Motor neuron (in vitro differentiated cells): ENCODE measurements at regions not wholly inside any gene's neighbourhood (a gene's known extent, or its start where the extent isn't known, plus 50 kb on each side); places are given as distances from the start of the nearest gene placed in this dataset.

ENCODE experiments used
- ATAC-seq, 8 experiments: fragments of 200-7000 bp; cut with Tn5 transposase; replicated peaks in 6 of 8; 2 replicates each; pipeline ENCODE4 v1.8.0; 2021; ENCODE audit warnings: mild to moderate bottlenecking in 8 of 8, moderate library complexity in 8 of 8
- H3K27ac ChIP-seq, 2 donors: fragments of 250-450 bp; sonication (Bioruptor Pico); 2 replicates each; pipeline ENCODE4 v1.9.0; 2021; ENCODE audit warnings: antibody characterized with exemption in 2 of 2, mild to moderate bottlenecking in 2 of 2, moderate library complexity in 1 of 2
- H3K4me1 ChIP-seq, 2 donors: fragments of 250-450 bp; sonication (Bioruptor Pico); replicated peaks in 1 of 2; 2 replicates each; pipeline ENCODE4 v1.6.1; 2021; ENCODE audit warnings: antibody characterized with exemption in 2 of 2, mild to moderate bottlenecking in 2 of 2, moderate library complexity in 1 of 2
- H3K4me3 ChIP-seq, 5 donors: fragments of 250-450 bp; sonication (Bioruptor Pico); 2 replicates each; pipeline ENCODE4 v1.9.0; 2021; ENCODE audit warnings: antibody characterized with exemption in 5 of 5, mild to moderate bottlenecking in 5 of 5, moderate library complexity in 4 of 5
- WGBS, 10 experiments: fragments of 450-650 bp; shearing (Covaris generic); methylation state at CpG; one replicate each; pipeline ENCODE4 v1.0.0; 2022; 5-methylcytosine and 5-hydroxymethylcytosine counted together
- in situ Hi-C, 9 experiments: fragments of 400-800 bp; cut with MboI; loops; one replicate each; pipeline ENCODE4 v1.15.0; 2021; ENCODE audit warnings: low sequenced_read_pairs in 9 of 9, low pct_unique_long_range_greater_than_20kb in 2 of 9; ENCODE audit not compliant: unreplicated experiment in 9 of 9

DNA sequence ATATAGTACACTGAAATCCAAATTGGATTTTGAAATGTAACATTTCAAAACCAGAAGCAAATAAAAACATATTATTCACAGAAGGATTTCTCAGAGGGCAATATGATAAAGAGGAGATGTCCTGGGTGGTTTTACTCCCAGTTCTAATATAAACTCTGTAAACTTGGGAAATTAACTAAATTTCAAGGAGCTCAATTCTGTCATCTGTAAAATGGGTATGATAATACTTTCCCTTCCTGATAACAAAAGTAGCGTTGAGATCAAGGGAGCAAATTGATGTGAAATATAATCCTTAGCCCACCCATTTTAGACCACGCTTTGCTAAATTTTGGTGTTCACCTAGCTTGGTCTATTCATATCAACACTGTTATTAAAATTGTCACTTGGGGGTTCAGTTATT is 192.5 kb upstream of the BTG1 start:
- H3K27ac ChIP-seq: no peak overlapping the region
- 33 to 100% (median 93%) methylated on average over 1 to 2 of the region's 2 CpGs for WGBS, 10 experiments
- H3K4me3 ChIP-seq: no peak overlapping the region
- in situ Hi-C loops: no loop called here
- H3K4me1 ChIP-seq: peaks cover 1 to 5% of the 10 kb centered on the region in 2 donors
- ATAC-seq: no peak

- Histone ChIP-seq H3K4me1 (peaks cover 3 to 7% of the 10 kb centered on the region in 2 donors), H3K27ac (no peak overlapping the region), H3K4me3 (no peak overlapping the region)
- in situ Hi-C loops: no loop called here
- 0 to 100% (median 60%) methylated on average over 1 to 4 of the region's 4 CpGs; no CpG with 5 or more reads in 3 of the 10 experiments for WGBS, 10 experiments
- ATAC-seq: no peak
These were observed 191.5 kb upstream of the BTG1 start for GRCh38 chr12:92337128-92337527.

DNA sequence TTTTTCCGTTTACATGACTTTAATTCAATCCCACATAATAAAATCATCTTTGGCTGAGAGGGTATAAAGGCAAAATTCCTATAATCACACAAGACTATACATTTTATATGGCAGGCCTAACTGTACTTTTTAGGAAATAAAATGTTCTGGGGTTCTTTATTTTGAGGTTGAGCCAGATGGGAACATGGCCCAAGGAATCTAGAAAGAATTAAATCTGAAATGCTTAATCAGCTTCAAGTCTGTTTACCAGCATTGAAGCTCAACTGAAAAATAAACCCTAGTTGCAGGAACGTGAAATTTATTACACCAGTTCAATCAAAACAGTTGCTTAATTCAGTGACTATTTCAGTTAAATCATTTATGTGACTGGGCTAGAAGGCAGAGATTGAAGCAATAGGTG is 191.0 kb upstream of the BTG1 start:
- WGBS, 10 experiments: 36 to 100% (median 87%) methylated on average over 1 to 2 of the region's 2 CpGs; no CpG with 5 or more reads in 1 of the 10 experiments
- peaks cover 3 to 7% of the 10 kb centered on the region in 2 donors for H3K4me1 ChIP-seq
- in situ Hi-C loops: no loop called here
- no peak for ATAC-seq
- no peak overlapping the region for H3K4me3 ChIP-seq
- no peak overlapping the region for H3K27ac ChIP-seq

DNA sequence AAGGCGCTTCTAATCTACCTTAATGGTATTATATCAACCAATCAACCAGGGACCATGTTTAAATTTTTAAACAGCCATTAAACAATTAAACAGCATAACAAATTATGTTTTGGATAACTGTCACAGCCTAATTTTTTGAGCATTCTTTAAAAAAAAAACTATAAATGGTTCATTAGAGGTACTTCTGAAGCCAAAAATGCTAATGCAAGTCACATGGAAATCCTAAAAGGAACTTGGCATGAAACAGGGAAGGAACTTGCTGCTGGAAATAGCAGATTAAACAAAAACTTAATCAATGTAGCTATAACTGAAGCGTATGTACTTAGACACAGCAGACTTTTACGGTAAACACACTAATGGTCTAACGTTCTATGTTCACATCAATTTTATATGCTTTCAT is 190.2 kb upstream of the BTG1 start:
- WGBS, 10 experiments: 22 to 98% (median 87%) methylated on average over 1 to 4 of the region's 4 CpGs
- H3K4me1 ChIP-seq: peaks cover 3 to 7% of the 10 kb centered on the region in 2 donors
- H3K4me3 ChIP-seq: no peak overlapping the region
- in situ Hi-C loops: no loop called here
- ATAC-seq: no peak
- H3K27ac ChIP-seq: no peak overlapping the region

DNA sequence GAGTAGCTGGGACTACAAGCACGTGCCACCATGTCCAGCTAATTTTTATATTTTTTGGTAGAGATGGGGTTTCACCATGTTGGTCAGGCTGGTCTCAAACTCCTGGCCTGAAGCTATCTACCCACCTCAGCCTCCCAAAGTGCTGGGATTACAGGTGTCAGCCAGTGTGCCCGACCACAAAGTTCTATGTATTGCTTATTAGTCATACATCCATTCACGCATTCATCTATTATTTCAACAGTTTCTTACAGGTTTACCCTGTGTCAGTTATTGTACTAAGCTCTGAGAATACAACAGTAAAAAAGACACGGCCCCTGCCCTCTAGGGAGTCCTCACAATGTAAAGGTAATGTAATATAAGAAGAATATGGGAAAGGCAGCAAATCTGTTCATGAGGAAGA is 188.9 kb upstream of the BTG1 start:
- ATAC-seq: no peak
- Histone ChIP-seq H3K4me3 (no peak overlapping the region), H3K27ac (no peak overlapping the region), H3K4me1 (peaks cover 3 to 7% of the 10 kb centered on the region in 2 donors)
- in situ Hi-C loops: no loop called here
- 78 to 90% (median 85%) methylated on average over 2 to 4 of the region's 4 CpGs; no CpG with 5 or more reads in 5 of the 10 experiments for WGBS, 10 experiments

DNA sequence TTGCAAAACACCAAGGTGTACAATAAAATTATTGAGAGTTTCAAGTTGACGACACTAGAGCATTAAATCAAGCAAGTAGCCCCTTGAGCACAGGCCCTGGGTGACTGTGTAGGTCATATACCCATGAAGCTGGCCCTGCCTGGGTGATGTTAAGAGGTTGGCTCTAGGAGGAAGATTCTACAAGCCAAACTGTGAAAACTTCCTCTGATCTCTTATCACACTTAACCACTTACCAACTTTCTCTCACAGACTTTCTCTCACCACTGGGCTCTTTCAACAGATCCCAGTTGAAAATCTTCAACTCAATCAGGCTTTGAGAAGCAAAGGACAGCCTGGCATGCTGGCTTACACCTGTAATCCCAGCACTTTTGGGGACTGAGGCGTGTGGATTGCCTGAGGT is 186.9 kb upstream of the BTG1 start:
- Histone ChIP-seq H3K27ac (no peak overlapping the region), H3K4me1 (peaks cover 3 to 7% of the 10 kb centered on the region in 2 donors), H3K4me3 (no peak overlapping the region)
- in situ Hi-C loops: no loop called here
- 80 to 100% (median 90%) methylated on average over 1 to 2 of the region's 2 CpGs; no CpG with 5 or more reads in 5 of the 10 experiments for WGBS, 10 experiments
- ATAC-seq: no peak

- H3K27ac ChIP-seq: no peak overlapping the region
- peak in 1 of 8 experiments; percentile 50 for ATAC-seq
- in situ Hi-C loops: no loop called here
These were observed 185.7 kb upstream of the BTG1 start for GRCh38 chr12:92331383-92331782.

GRCh38 chr12:92330654-92331053 is 185.0 kb upstream of the BTG1 start:
- peak in 2 of 8 experiments; percentile 54 to 74 for ATAC-seq
- H3K4me1 ChIP-seq: peaks cover 3 to 7% of the 10 kb centered on the region in 2 donors
- 55 to 100% (median 100%) methylated on average over 1 to 3 of the region's 3 CpGs; no CpG with 5 or more reads in 3 of the 10 experiments for WGBS, 10 experiments

More at GRCh38 chr12:92331383-92331782, 185.7 kb upstream of the BTG1 start:
- H3K4me3 ChIP-seq: no peak overlapping the region
- H3K4me1 ChIP-seq: peaks cover 3 to 7% of the 10 kb centered on the region in 2 donors
- 86 to 100% (median 90%) methylated on average over 1 to 3 of the region's 3 CpGs; no CpG with 5 or more reads in 1 of the 10 experiments for WGBS, 10 experiments

GRCh38 chr12:92326877-92327276 is 181.2 kb upstream of the BTG1 start:
- Histone ChIP-seq H3K4me1 (no peaks in the 10 kb centered on the region), H3K27ac (no peak overlapping the region), H3K4me3 (no peak overlapping the region)
- in situ Hi-C loops: no loop called here
- no peak for ATAC-seq
- WGBS, 10 experiments: 41 to 100% (median 80%) methylated on average over 1 to 3 of the region's 5 CpGs; no CpG with 5 or more reads in 5 of the 10 experiments

More at GRCh38 chr12:92330654-92331053, 185.0 kb upstream of the BTG1 start:
- no peak overlapping the region for H3K4me3 ChIP-seq
- H3K27ac ChIP-seq: no peak overlapping the region
- in situ Hi-C loops: no loop called here

DNA sequence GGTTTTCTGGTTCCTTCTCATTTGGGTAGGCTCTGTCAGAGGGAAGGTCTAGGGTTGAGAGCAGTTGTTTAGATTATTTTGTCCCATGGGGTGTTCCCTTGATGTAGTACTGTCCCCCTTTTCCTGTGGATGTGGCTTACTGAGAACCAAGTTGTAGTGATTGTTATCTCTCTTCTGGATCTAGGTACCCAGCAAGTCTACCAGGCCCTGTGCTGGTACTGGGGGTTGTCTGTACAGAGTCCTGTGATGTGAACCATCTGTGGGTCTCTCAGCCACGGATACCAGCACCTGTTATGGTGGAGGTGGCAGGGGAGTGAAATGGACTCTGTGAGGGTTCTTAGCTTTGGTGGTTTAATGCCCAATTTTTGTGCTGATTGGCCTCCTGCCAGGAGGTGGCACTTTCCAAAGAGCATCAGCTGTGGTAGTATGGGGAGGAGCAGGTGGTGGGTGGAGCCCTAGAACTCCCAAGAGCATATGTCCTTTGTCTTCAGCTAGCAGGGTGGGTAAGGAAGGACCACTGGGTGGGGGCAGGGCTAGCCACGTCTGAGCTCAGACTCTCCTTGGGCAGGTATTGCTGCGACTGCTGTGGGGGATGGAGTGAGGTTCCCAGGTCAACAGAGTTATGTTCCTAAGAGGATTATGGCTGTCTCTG is 179.3 kb upstream of the BTG1 start:
- no peak for ATAC-seq
- Histone ChIP-seq H3K27ac (no peak overlapping the region), H3K4me1 (no peaks in the 10 kb centered on the region), H3K4me3 (no peak overlapping the region)
- in situ Hi-C loops: no loop called here
- 33 to 100% (median 88%) methylated on average over 1 to 3 of the region's 3 CpGs; no CpG with 5 or more reads in 5 of the 10 experiments for WGBS, 10 experiments

DNA sequence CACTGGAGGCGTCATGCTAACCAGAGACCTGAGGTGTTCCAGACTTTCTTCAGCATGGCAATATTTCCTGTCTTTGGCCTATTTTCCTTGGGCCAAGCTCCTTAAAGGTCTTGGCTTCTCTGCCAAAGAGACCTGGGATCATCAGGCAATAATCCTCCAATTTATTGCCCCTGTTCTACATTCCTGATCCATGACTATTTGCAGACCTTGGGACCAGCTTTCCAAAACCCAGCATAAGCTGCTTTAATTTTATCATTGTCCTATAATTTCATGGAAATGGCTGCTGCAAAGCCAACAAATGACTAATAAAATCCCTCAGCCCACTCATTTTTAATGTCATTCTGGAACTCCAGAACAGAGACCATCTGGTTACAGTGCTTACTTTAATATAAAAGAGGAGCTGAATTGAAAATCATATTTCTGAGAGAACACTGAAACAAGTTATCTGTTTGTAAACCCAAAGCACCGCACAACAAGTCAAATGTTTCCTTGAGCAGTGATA is 166.9 kb upstream of the BTG1 start:
- in situ Hi-C loops: no loop called here
- no peaks in the 10 kb centered on the region for H3K4me1 ChIP-seq
- H3K4me3 ChIP-seq: no peak overlapping the region
- ATAC-seq: no peak
- H3K27ac ChIP-seq: no peak overlapping the region
- 67 to 100% (median 97%) methylated on average over 1 to 2 of the region's 2 CpGs; no CpG with 5 or more reads in 3 of the 10 experiments for WGBS, 10 experiments

DNA sequence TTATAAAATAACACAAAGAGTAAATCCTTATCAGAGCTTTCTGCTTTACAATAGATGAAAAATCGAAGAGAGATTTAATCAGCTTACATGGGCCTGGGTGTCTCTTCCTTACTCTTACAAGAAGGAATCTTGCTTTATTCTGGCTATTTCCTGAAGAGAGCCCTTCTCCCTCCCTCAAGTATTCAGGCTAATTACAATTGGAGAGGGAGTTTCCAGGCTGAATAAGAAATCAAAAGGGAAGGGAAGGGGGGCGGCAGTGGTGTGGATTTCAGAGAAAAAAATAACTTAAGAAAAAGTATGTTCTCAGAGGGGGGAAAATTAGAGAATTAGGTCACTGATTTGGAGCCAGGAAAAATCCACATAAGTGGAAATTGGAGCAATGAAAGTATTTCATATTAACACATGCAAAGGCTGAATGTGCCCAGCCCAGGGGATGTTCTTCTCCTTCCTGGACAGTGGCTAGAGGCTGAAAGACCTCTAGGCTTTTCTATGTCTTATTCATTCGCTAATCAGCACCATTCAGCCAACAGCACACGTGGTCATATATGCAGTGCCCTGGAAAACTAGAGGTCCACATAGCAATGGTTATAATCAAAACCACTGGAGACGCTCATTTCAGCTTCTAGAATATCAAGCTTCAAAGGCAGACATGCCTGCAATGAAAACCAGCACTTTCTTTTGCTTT is 158.9 kb upstream of the BTG1 start:
- H3K4me1 ChIP-seq: peaks cover 11 to 20% of the 10 kb centered on the region in 2 donors
- H3K27ac ChIP-seq: peak overlapping the region in 1 of 2 donors; percentile 4
- 6 to 67% (median 28%) methylated on average over 3 to 5 of the region's 5 CpGs for WGBS, 10 experiments
- ATAC-seq: peak; percentile 52 to 97 (median 90)
- H3K4me3 ChIP-seq: no peak overlapping the region
- in situ Hi-C loops: no loop called here

- no peak for ATAC-seq
- no peak overlapping the region for H3K4me3 ChIP-seq
- in situ Hi-C loops: no loop called here
- peaks cover 11 to 20% of the 10 kb centered on the region in 2 donors for H3K4me1 ChIP-seq
- WGBS, 10 experiments: 86 to 100% (median 93%) methylated on average over 2 to 4 of the region's 4 CpGs
- H3K27ac ChIP-seq: no peak overlapping the region
These were observed 156.6 kb upstream of the BTG1 start for GRCh38 chr12:92302041-92302829.
